NCI-H510A (cell line): ENCODE measurements at regions not wholly inside any gene's neighbourhood (a gene's known extent, or its start where the extent isn't known, plus 50 kb on each side); places are given as distances from the start of the nearest gene placed in this dataset.
"Not testable (repeated sequence)": the region's sequence is repeated elsewhere in the genome, so short reads cannot be mapped to it uniquely, and the experiment has no call there.

Experiments
- DNase-seq: peaks from one replicate; lab custom pipeline; 2025; lab: John Stamatoyannopoulos, UW

- no peak for DNase-seq
These were observed 1334.7 kb downstream of the REEP3 start for GRCh38 chr10:64855941-64856340.

GRCh38 chr10:64859911-64860310 is 1338.7 kb downstream of the REEP3 start:
- DNase-seq, result no peak

GRCh38 chr10:64863836-64864235 is 1342.6 kb downstream of the REEP3 start:
- no peak for DNase-seq

- DNase-seq, result no peak
These were observed 1346.3 kb downstream of the REEP3 start for GRCh38 chr10:64867501-64867962.

- no peak for DNase-seq
These were observed 1351.9 kb downstream of the REEP3 start for GRCh38 chr10:64873088-64873487.

- DNase-seq, result no peak
These were observed 1352.8 kb downstream of the REEP3 start for GRCh38 chr10:64873959-64874358.

- DNase-seq, result no peak
These were observed 1359.3 kb downstream of the REEP3 start for GRCh38 chr10:64880546-64880945.

- DNase-seq, result no peak
These were observed 1360.1 kb downstream of the REEP3 start for GRCh38 chr10:64881257-64881656.

GRCh38 chr10:64896582-64896981 is 1375.4 kb downstream of the REEP3 start:
- no peak for DNase-seq

GRCh38 chr10:64906311-64906710 is 1385.1 kb downstream of the REEP3 start:
- not testable (repeated sequence) for DNase-seq

- DNase-seq, result not testable (repeated sequence)
These were observed 1403.1 kb downstream of the REEP3 start for GRCh38 chr10:64924306-64924705.

GRCh38 chr10:64952042-64952441 is 1430.8 kb downstream of the REEP3 start:
- no peak for DNase-seq

- DNase-seq, result no peak
These were observed 1435.2 kb downstream of the REEP3 start for GRCh38 chr10:64956441-64956840.

- DNase-seq, result no peak
These were observed 1437.9 kb downstream of the REEP3 start for GRCh38 chr10:64959116-64959515.

GRCh38 chr10:64959883-64960282 is 1438.7 kb downstream of the REEP3 start:
- no peak for DNase-seq

GRCh38 chr10:64973391-64973790 is 1452.2 kb downstream of the REEP3 start:
- DNase-seq, result no peak

- no peak for DNase-seq
These were observed 1454.9 kb downstream of the REEP3 start for GRCh38 chr10:64976150-64976549.

- no peak for DNase-seq
These were observed 1456.7 kb downstream of the REEP3 start for GRCh38 chr10:64977915-64978314.

GRCh38 chr10:64996886-64997285 is 1475.7 kb downstream of the REEP3 start:
- DNase-seq, result no peak

- DNase-seq, result no peak
These were observed 1489.6 kb downstream of the REEP3 start for GRCh38 chr10:65010845-65011244.

GRCh38 chr10:65017523-65017922 is 1496.3 kb downstream of the REEP3 start:
- DNase-seq, result no peak

- DNase-seq, result no peak
These were observed 1503.7 kb downstream of the REEP3 start for GRCh38 chr10:65024886-65025285.

- no peak for DNase-seq
These were observed 1509.1 kb downstream of the REEP3 start for GRCh38 chr10:65030263-65030662.

- DNase-seq, result no peak
These were observed 1511.9 kb downstream of the REEP3 start for GRCh38 chr10:65032867-65033769.
